GM23338 (cell line): ENCODE measurements at regions not wholly inside any gene's neighbourhood (a gene's known extent, or its start where the extent isn't known, plus 50 kb on each side); places are given as distances from the start of the nearest gene placed in this dataset.

Experiments
- ATAC-seq: fragments of 200-7000 bp; cut with Tn5 transposase; 3 replicates; pipeline ENCODE4 v1.9.1; 2020
- DNase-seq: peaks from one replicate; pipeline ENCODE4 v3.0.0-alpha.2; 2015; ENCODE audit warnings: low spot score
- H2AFZ ChIP-seq: fragments of 200-600 bp; sonication (generic); 2 replicates; pipeline ENCODE4 v1.8.0; 2016; ENCODE audit warnings: antibody characterized with exemption, mild to moderate bottlenecking, moderate library complexity
- H3F3A ChIP-seq: fragments of 200-600 bp; sonication (generic); replicated peaks from 2 replicates; pipeline ENCODE4 v1.8.0; 2017; ENCODE audit warnings: antibody characterized with exemption, mixed run types, low read depth
- H3K27ac ChIP-seq: fragments of 200-600 bp; sonication (generic); 2 replicates; pipeline ENCODE4 v1.6.1; 2016; ENCODE audit warnings: low read depth
- H3K27me3 ChIP-seq: fragments of 200-600 bp; sonication (generic); 2 replicates; pipeline ENCODE4 v1.8.0; 2016; ENCODE audit warnings: mild to moderate bottlenecking, mixed run types, moderate library complexity; ENCODE audit not compliant: insufficient read depth
- H3K36me3 ChIP-seq: fragments of 200-600 bp; sonication (generic); 2 replicates; pipeline ENCODE4 v1.8.0; 2016; ENCODE audit warnings: mild to moderate bottlenecking; ENCODE audit not compliant: insufficient read depth
- H3K4me1 ChIP-seq: fragments of 200-600 bp; sonication (generic); 2 replicates; pipeline ENCODE4 v1.8.0; 2016; ENCODE audit warnings: mild to moderate bottlenecking, moderate library complexity; ENCODE audit not compliant: insufficient read depth
- H3K4me2 ChIP-seq: fragments of 200-600 bp; sonication (generic); 2 replicates; pipeline ENCODE4 v1.7.1; 2017; ENCODE audit warnings: mixed run types
- H3K4me3 ChIP-seq: fragments of 200-600 bp; sonication (generic); 2 replicates; pipeline ENCODE4 v1.6.1; 2016; ENCODE audit warnings: mixed run types
- H3K79me2 ChIP-seq: fragments of 200-600 bp; sonication (generic); replicated peaks from 2 replicates; pipeline ENCODE4 v1.8.0; 2017; ENCODE audit warnings: mild to moderate bottlenecking; ENCODE audit not compliant: insufficient read depth
- H3K9me2 ChIP-seq: fragments of 200-600 bp; sonication (generic); 2 replicates; pipeline ENCODE4 v1.8.0; 2017; ENCODE audit not compliant: insufficient read depth
- H4K20me1 ChIP-seq: fragments of 200-600 bp; sonication (generic); replicated peaks from 2 replicates; pipeline ENCODE4 v1.8.0; 2017; ENCODE audit warnings: mild to moderate bottlenecking; ENCODE audit not compliant: insufficient read depth
- H3K27ac Mint-ChIP-seq: 2 replicates; pipeline ENCODE4 v1.8.0; 2020; ENCODE audit warnings: inconsistent platforms, mild to moderate bottlenecking, moderate library complexity, mixed read lengths
- H3K27me3 Mint-ChIP-seq: 3 replicates; pipeline ENCODE4 v1.8.0; 2022; ENCODE audit warnings: low read depth, mild to moderate bottlenecking, moderate library complexity, mixed read lengths, inconsistent platforms; ENCODE audit not compliant: insufficient read depth, poor library complexity
- H3K36me3 Mint-ChIP-seq: 3 replicates; pipeline ENCODE4 v1.8.0; 2021; ENCODE audit warnings: low read depth, mild to moderate bottlenecking, inconsistent platforms, moderate library complexity, mixed read lengths
- H3K4me1 Mint-ChIP-seq: 3 replicates; pipeline ENCODE4 v1.8.0; 2020; ENCODE audit warnings: mild to moderate bottlenecking, inconsistent platforms, mixed read lengths
- H3K4me3 Mint-ChIP-seq: 3 replicates; pipeline ENCODE4 v1.8.0; 2021; ENCODE audit warnings: moderate library complexity, mild to moderate bottlenecking, inconsistent platforms, mixed read lengths
- H3K9me3 Mint-ChIP-seq: 3 replicates; pipeline ENCODE4 v1.8.0; 2020; ENCODE audit warnings: moderate library complexity, mild to moderate bottlenecking, inconsistent platforms, mixed read lengths
- CREB1 ChIP-seq: fragments of 250-450 bp; sonication (Bioruptor Pico); IDR thresholded peaks from 2 replicates; pipeline ENCODE4 v1.5.0; 2020; ENCODE audit warnings: low read depth, mild to moderate bottlenecking, moderate library complexity
- EZH2 ChIP-seq: fragments of 200-600 bp; sonication (generic); IDR thresholded peaks from one replicate; pipeline ENCODE4 v1.8.0; 2017; ENCODE audit warnings: antibody characterized with exemption, mild to moderate bottlenecking, low read depth; ENCODE audit not compliant: unreplicated experiment
- EZH2phosphoT487 ChIP-seq: fragments of 200-600 bp; sonication (generic); IDR thresholded peaks from one replicate; pipeline ENCODE4 v1.8.1; 2018; ENCODE audit warnings: antibody characterized with exemption; ENCODE audit not compliant: unreplicated experiment
- NANOG ChIP-seq: IDR thresholded peaks from 2 replicates; pipeline ENCODE4 v1.6.1; 2016; ENCODE audit warnings: antibody characterized with exemption, borderline replicate concordance
- POLR2AphosphoS5 ChIP-seq: IDR thresholded peaks from 2 replicates; pipeline ENCODE4 v1.6.1; 2016; ENCODE audit warnings: antibody characterized with exemption, low read depth
- ZNF114 ChIP-seq: fragments of 250-450 bp; sonication (Bioruptor Pico); IDR thresholded peaks from 2 replicates; pipeline ENCODE4 v1.5.0; 2020; ENCODE audit warnings: mild to moderate bottlenecking, moderate library complexity
- ZNF331 ChIP-seq: fragments of 250-450 bp; sonication (Bioruptor Pico); IDR thresholded peaks from 2 replicates; pipeline ENCODE4 v1.5.0; 2020; ENCODE audit warnings: low read depth, mild to moderate bottlenecking, moderate library complexity
- TF ChIP-seq, protein P1 (sequence below): IDR thresholded peaks from one replicate; pipeline ENCODE4 v1.6.1; 2018; ENCODE audit warnings: antibody characterized with exemption; ENCODE audit not compliant: unreplicated experiment
- TF ChIP-seq, protein P2 (sequence below): IDR thresholded peaks from 2 replicates; pipeline ENCODE4 v1.6.1; 2016; ENCODE audit warnings: antibody characterized with exemption
- TF ChIP-seq, protein P3 (sequence below): fragments of 250-450 bp; sonication (Bioruptor Pico); IDR thresholded peaks from 2 replicates; pipeline ENCODE4 v1.5.0; 2020; ENCODE audit warnings: mild to moderate bottlenecking, moderate library complexity

DNA sequence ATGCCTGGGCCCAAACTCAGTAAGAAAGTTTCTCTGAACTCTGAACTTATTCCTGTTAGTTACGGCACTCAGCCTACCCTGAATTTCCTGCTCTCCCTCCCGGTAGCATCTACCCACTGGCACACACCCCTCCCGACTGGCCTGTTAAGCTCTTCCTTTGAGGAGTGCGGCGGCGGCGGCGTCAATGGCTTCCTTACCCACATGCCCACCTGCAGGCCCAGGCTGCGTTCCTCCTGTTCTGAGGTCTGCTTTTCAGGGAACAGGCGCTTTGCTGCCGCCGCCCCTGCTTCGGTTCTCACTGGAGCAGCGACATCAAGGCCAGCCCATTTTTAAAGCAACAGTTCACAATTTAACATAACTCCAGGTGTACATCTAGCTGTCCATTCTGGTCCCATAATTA, 432.4 kb downstream of the DCDC2C start:
- H3K9me3 Mint-ChIP-seq, result peaks cover 85% of the 10 kb centered on the region
- no peaks in the 10 kb centered on the region for H3K27me3 Mint-ChIP-seq
- Histone ChIP-seq H2AFZ (no peak overlapping the region), H3K9me2 (no peaks in the 10 kb centered on the region), H3K36me3 (no peaks in the 10 kb centered on the region; the same call in 1 of the 2 replicates), H3K27me3 (no peaks in the 10 kb centered on the region), H3K4me1 (no peaks in the 10 kb centered on the region), H3K4me3 (no peak overlapping the region), H3F3A (no peaks in the 10 kb centered on the region), H3K4me2 (no peak overlapping the region), H3K27ac (no peak overlapping the region), H4K20me1 (no peaks in the 10 kb centered on the region), H3K79me2 (no peaks in the 10 kb centered on the region)
- TF ChIP-seq NANOG (no peak), POLR2AphosphoS5 (no peak), EZH2phosphoT487 (no peak), ZNF331 (CRISPR knock-in tag) (no peak), CREB1 (no peak), EZH2 (no peak), ZNF114 (no peak)
- TF ChIP-seq, protein P1, sequence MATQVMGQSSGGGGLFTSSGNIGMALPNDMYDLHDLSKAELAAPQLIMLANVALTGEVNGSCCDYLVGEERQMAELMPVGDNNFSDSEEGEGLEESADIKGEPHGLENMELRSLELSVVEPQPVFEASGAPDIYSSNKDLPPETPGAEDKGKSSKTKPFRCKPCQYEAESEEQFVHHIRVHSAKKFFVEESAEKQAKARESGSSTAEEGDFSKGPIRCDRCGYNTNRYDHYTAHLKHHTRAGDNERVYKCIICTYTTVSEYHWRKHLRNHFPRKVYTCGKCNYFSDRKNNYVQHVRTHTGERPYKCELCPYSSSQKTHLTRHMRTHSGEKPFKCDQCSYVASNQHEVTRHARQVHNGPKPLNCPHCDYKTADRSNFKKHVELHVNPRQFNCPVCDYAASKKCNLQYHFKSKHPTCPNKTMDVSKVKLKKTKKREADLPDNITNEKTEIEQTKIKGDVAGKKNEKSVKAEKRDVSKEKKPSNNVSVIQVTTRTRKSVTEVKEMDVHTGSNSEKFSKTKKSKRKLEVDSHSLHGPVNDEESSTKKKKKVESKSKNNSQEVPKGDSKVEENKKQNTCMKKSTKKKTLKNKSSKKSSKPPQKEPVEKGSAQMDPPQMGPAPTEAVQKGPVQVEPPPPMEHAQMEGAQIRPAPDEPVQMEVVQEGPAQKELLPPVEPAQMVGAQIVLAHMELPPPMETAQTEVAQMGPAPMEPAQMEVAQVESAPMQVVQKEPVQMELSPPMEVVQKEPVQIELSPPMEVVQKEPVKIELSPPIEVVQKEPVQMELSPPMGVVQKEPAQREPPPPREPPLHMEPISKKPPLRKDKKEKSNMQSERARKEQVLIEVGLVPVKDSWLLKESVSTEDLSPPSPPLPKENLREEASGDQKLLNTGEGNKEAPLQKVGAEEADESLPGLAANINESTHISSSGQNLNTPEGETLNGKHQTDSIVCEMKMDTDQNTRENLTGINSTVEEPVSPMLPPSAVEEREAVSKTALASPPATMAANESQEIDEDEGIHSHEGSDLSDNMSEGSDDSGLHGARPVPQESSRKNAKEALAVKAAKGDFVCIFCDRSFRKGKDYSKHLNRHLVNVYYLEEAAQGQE, result no peak
- TF ChIP-seq, protein P2, sequence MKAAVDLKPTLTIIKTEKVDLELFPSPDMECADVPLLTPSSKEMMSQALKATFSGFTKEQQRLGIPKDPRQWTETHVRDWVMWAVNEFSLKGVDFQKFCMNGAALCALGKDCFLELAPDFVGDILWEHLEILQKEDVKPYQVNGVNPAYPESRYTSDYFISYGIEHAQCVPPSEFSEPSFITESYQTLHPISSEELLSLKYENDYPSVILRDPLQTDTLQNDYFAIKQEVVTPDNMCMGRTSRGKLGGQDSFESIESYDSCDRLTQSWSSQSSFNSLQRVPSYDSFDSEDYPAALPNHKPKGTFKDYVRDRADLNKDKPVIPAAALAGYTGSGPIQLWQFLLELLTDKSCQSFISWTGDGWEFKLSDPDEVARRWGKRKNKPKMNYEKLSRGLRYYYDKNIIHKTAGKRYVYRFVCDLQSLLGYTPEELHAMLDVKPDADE, result no peak
- TF ChIP-seq, protein P3, sequence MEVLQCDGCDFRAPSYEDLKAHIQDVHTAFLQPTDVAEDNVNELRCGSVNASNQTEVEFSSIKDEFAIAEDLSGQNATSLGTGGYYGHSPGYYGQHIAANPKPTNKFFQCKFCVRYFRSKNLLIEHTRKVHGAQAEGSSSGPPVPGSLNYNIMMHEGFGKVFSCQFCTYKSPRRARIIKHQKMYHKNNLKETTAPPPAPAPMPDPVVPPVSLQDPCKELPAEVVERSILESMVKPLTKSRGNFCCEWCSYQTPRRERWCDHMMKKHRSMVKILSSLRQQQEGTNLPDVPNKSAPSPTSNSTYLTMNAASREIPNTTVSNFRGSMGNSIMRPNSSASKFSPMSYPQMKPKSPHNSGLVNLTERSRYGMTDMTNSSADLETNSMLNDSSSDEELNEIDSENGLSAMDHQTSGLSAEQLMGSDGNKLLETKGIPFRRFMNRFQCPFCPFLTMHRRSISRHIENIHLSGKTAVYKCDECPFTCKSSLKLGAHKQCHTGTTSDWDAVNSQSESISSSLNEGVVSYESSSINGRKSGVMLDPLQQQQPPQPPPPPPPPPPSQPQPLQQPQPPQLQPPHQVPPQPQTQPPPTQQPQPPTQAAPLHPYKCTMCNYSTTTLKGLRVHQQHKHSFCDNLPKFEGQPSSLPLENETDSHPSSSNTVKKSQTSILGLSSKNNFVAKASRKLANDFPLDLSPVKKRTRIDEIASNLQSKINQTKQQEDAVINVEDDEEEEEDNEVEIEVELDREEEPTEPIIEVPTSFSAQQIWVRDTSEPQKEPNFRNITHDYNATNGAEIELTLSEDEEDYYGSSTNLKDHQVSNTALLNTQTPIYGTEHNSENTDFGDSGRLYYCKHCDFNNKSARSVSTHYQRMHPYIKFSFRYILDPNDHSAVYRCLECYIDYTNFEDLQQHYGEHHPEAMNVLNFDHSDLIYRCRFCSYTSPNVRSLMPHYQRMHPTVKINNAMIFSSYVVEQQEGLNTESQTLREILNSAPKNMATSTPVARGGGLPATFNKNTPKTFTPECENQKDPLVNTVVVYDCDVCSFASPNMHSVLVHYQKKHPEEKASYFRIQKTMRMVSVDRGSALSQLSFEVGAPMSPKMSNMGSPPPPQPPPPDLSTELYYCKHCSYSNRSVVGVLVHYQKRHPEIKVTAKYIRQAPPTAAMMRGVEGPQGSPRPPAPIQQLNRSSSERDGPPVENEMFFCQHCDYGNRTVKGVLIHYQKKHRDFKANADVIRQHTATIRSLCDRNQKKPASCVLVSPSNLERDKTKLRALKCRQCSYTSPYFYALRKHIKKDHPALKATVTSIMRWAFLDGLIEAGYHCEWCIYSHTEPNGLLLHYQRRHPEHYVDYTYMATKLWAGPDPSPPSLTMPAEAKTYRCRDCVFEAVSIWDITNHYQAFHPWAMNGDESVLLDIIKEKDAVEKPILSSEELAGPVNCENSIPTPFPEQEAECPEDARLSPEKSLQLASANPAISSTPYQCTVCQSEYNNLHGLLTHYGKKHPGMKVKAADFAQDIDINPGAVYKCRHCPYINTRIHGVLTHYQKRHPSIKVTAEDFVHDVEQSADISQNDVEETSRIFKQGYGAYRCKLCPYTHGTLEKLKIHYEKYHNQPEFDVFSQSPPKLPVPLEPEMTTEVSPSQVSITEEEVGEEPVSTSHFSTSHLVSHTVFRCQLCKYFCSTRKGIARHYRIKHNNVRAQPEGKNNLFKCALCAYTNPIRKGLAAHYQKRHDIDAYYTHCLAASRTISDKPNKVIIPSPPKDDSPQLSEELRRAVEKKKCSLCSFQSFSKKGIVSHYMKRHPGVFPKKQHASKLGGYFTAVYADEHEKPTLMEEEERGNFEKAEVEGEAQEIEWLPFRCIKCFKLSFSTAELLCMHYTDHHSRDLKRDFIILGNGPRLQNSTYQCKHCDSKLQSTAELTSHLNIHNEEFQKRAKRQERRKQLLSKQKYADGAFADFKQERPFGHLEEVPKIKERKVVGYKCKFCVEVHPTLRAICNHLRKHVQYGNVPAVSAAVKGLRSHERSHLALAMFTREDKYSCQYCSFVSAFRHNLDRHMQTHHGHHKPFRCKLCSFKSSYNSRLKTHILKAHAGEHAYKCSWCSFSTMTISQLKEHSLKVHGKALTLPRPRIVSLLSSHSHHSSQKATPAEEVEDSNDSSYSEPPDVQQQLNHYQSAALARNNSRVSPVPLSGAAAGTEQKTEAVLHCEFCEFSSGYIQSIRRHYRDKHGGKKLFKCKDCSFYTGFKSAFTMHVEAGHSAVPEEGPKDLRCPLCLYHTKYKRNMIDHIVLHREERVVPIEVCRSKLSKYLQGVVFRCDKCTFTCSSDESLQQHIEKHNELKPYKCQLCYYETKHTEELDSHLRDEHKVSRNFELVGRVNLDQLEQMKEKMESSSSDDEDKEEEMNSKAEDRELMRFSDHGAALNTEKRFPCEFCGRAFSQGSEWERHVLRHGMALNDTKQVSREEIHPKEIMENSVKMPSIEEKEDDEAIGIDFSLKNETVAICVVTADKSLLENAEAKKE (CRISPR knock-in tag), result no peak
- DNase-seq (no peak), ATAC-seq (no peak)
- H3K4me3 Mint-ChIP-seq, result no peak overlapping the region
- H3K27ac Mint-ChIP-seq, result no peak overlapping the region
- H3K4me1 Mint-ChIP-seq, result no peaks in the 10 kb centered on the region
- peaks cover 30% of the 10 kb centered on the region for H3K36me3 Mint-ChIP-seq
